Thoracic aorta (tissue), 2 donors: ENCODE measurements at regions not wholly inside any gene's neighbourhood (a gene's known extent, or its start where the extent isn't known, plus 50 kb on each side); places are given as distances from the start of the nearest gene placed in this dataset.

ENCODE experiments used
- ATAC-seq: fragments of 150-250 bp; one replicate; pipeline ENCODE4 v1.8.0; 2017; ENCODE audit warnings: low read depth; ENCODE audit not compliant: insufficient number of reproducible peaks, low FRiP score
- DNase-seq: peaks from one replicate; pipeline ENCODE4 v3.0.0-alpha.2; 2020; ENCODE audit warnings: low spot score
- H3K27ac ChIP-seq, 2 donors: fragments of 200-600 bp; sonication (generic); 1 replicate in 1 of 2; 2 replicates in 1 of 2; pipeline ENCODE4 v1.5.1; 2016; ENCODE audit warnings: mild to moderate bottlenecking in 2 of 2, moderate library complexity in 2 of 2
- H3K27me3 ChIP-seq: fragments of 200-600 bp; sonication (generic); replicated peaks from 2 replicates; pipeline ENCODE4 v1.6.0; 2016; ENCODE audit warnings: mild to moderate bottlenecking; ENCODE audit not compliant: insufficient read depth
- H3K36me3 ChIP-seq: fragments of 200-600 bp; sonication (generic); one replicate; pipeline ENCODE4 v1.5.1; 2016
- H3K4me1 ChIP-seq, 2 donors: fragments of 200-600 bp; sonication (generic); 1 replicate in 1 of 2; 2 replicates in 1 of 2; pipeline versions ENCODE4 v1.5.1 to v1.6.0; 2016; ENCODE audit warnings: low read depth in 2 of 2, mild to moderate bottlenecking in 1 of 2; ENCODE audit not compliant: control insufficient read depth in 1 of 2
- H3K4me3 ChIP-seq: fragments of 200-600 bp; sonication (generic); 2 replicates; pipeline ENCODE4 v1.5.1; 2016; ENCODE audit warnings: mild to moderate bottlenecking
- H3K9me3 ChIP-seq: fragments of 200-600 bp; sonication (generic); 2 replicates; pipeline ENCODE4 v1.5.1; 2016
- TF ChIP-seq, protein P1 (sequence below): fragments of 200-600 bp; sonication (generic); IDR thresholded peaks from one replicate; pipeline ENCODE4 v1.5.1; 2019; ENCODE audit warnings: antibody characterized with exemption

DNA sequence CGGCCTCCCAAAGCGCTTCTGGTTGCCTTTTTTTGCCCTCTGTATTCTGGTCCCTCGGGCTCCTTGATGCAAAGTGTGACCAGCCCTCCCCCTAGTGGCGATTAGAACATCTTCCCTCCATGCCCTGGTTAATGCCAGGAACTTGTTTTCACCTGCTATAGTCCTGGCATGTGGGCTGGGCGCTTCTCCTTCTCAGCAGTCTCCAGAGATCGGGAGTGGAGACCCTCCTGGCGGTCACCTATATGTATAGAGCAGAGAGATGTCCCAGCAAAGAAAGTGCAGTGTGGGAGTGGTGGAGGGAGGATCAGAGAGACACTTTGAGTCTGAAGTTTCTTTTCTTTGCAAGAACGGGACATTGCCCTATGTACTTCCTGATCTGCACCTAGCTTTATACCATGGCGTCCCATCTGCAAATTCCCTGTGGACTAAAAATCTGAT lies 264.1 kb downstream of the OTUD1 start:
- TF ChIP-seq, protein P1, sequence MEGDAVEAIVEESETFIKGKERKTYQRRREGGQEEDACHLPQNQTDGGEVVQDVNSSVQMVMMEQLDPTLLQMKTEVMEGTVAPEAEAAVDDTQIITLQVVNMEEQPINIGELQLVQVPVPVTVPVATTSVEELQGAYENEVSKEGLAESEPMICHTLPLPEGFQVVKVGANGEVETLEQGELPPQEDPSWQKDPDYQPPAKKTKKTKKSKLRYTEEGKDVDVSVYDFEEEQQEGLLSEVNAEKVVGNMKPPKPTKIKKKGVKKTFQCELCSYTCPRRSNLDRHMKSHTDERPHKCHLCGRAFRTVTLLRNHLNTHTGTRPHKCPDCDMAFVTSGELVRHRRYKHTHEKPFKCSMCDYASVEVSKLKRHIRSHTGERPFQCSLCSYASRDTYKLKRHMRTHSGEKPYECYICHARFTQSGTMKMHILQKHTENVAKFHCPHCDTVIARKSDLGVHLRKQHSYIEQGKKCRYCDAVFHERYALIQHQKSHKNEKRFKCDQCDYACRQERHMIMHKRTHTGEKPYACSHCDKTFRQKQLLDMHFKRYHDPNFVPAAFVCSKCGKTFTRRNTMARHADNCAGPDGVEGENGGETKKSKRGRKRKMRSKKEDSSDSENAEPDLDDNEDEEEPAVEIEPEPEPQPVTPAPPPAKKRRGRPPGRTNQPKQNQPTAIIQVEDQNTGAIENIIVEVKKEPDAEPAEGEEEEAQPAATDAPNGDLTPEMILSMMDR = peak; percentile 37
- ATAC-seq (no peak), DNase-seq (no peak)
- Histone ChIP-seq H3K27ac (no peak overlapping the region), H3K36me3 (no peaks in the 10 kb centered on the region), H3K4me1 (no peaks in the 10 kb centered on the region), H3K9me3 (no peaks in the 10 kb centered on the region), H3K27me3 (no peaks in the 10 kb centered on the region), H3K4me3 (no peak overlapping the region)

DNA sequence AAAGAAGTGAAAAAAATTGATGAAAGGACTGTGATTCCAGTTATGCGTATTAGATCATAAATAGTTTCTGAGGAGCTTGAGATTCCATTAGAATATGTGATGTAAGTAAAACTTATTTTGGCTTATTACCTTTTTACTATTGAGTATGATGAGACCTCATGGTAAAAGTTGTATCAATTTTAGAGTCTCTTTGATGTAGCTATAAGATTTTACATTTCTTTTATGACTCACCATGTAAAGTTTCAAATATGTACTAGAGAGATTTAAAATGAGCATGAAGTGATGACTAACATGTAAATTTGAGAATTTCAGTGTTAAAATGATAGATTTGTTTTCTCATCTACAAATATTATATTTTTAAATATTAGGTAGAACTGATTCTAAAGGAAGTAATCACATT lies 276.5 kb downstream of the OTUD1 start:
- Histone ChIP-seq H3K9me3 (no peaks in the 10 kb centered on the region), H3K36me3 (no peaks in the 10 kb centered on the region), H3K27me3 (no peaks in the 10 kb centered on the region), H3K4me3 (no peak overlapping the region), H3K4me1 (no peaks in the 10 kb centered on the region), H3K27ac (no peak overlapping the region)
- DNase-seq (no peak), ATAC-seq (no peak)
- TF ChIP-seq, protein P1 = no peak

DNA sequence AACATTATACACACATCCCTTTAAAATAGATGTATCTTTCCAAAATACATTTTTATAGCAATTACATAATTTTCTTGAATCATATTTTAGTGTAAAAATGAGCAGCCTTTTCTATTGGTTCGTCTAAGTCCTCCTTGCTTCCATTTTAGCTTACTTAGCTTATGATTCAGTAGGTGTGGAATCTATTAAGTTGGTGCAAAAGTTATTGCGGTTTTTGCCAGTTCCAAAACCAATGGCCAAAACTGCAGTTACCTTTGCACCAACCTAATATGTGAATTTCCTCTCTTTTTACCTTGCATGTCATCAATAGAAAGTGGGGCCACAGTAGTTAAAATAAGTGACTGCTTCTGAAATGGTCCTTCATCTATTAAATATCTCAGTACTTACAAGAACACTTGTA lies 279.0 kb downstream of the OTUD1 start:
- H3K4me1 ChIP-seq = no peaks in the 10 kb centered on the region
- no peak for ATAC-seq
- H3K27ac ChIP-seq = no peak overlapping the region
- no peaks in the 10 kb centered on the region for H3K36me3 ChIP-seq
- no peak overlapping the region for H3K4me3 ChIP-seq
- DNase-seq = no peak
- no peaks in the 10 kb centered on the region for H3K27me3 ChIP-seq
- TF ChIP-seq, protein P1 = no peak
- no peaks in the 10 kb centered on the region for H3K9me3 ChIP-seq

DNA sequence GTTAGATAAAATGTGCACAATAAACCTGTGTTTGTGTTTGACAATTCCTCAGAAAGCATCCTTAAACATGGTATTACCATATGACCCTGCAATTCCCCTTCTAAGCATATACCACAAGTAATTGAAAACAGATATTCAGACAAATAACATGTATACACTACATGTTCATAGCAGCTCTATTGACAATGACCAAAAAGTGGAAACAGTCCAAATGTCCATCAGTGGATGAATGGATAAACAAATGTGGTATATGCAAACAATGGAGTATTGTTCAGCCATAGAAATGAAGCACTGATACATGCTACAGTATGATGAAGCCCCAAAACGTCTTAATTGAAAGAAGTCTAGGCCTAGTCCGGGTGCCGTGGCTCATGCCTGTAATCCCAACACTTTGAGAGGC lies 280.1 kb downstream of the OTUD1 start:
- H3K4me1 ChIP-seq = no peaks in the 10 kb centered on the region
- no peak overlapping the region for H3K27ac ChIP-seq
- no peaks in the 10 kb centered on the region for H3K27me3 ChIP-seq
- no peaks in the 10 kb centered on the region for H3K36me3 ChIP-seq
- ATAC-seq = no peak
- H3K4me3 ChIP-seq = no peak overlapping the region
- DNase-seq = no peak
- TF ChIP-seq, protein P1 = no peak
- H3K9me3 ChIP-seq = no peaks in the 10 kb centered on the region

DNA sequence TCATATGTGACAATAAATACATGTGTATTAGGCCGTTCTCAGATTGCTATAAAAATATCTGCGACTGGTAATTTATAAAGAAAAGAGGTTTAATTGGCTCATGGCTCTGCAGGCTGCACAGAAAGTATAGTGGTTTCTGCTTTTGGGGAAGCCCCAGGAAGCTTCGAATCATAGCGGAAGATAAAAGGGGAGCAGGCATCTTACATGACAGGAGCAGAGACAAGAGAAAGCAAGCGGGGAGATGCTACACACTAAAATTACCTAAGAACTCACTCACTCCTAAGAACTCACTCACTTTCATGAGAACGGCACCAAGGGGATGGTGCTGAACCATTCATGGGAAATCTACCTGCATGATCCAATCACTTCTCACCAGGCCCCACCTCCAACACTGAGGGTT lies 284.9 kb downstream of the OTUD1 start:
- no peak for ATAC-seq
- H3K4me1 ChIP-seq = no peaks in the 10 kb centered on the region
- no peak for DNase-seq
- TF ChIP-seq, protein P1 = no peak
- no peak overlapping the region for H3K4me3 ChIP-seq
- no peaks in the 10 kb centered on the region for H3K27me3 ChIP-seq
- H3K27ac ChIP-seq = no peak overlapping the region
- no peaks in the 10 kb centered on the region for H3K9me3 ChIP-seq
- H3K36me3 ChIP-seq = no peaks in the 10 kb centered on the region
